Common myeloid progenitor, CD34-positive (primary cell): ENCODE measurements at regions not wholly inside any gene's neighbourhood (a gene's known extent, or its start where the extent isn't known, plus 50 kb on each side); places are given as distances from the start of the nearest gene placed in this dataset.

Source experiments
- CTCF ChIA-PET: fragments of 350-600 bp; sonication (Branson Sonifier 250); formaldehyde crosslinking; loops from one replicate; lab custom pipeline; 2021; ENCODE audit warnings: antibody characterized with exemption; lab: Charles Lee
- POLR2A ChIA-PET: fragments of 350-600 bp; sonication (Branson Sonifier 250); formaldehyde crosslinking; loops from one replicate; lab custom pipeline; 2021; ENCODE audit warnings: antibody characterized with exemption; lab: Charles Lee
- DNase-seq, 3 donors: peaks; one replicate each; pipeline versions ENCODE4 v3.0.0 to v3.0.0-alpha.2; 2013
- H3K27ac ChIP-seq, 2 experiments: 1 replicate in 1 of 2; 2 replicates in 1 of 2; pipeline ENCODE4 v1.7.0; 2013; ENCODE audit warnings: inconsistent platforms in 2 of 2, low read length in 2 of 2, mild to moderate bottlenecking in 2 of 2, low read depth in 1 of 2, moderate library complexity in 1 of 2; ENCODE audit not compliant: severe bottlenecking in 2 of 2, insufficient read depth in 1 of 2, poor library complexity in 1 of 2
- H3K27me3 ChIP-seq, 5 experiments: replicated peaks in 2 of 5; 1 replicate in 3 of 5; 2 replicates in 2 of 5; pipeline versions ENCODE4 v1.6.1 to v1.7.0; 2013; ENCODE audit warnings: low read length in 4 of 5, mild to moderate bottlenecking in 2 of 5, moderate library complexity in 2 of 5, inconsistent platforms in 1 of 5; ENCODE audit not compliant: insufficient read depth in 5 of 5, control insufficient read depth in 4 of 5
- H3K36me3 ChIP-seq, 4 experiments: 1 replicate in 2 of 4; 2 replicates in 2 of 4; pipeline versions ENCODE4 v1.6.1 to v1.7.0; 2013; ENCODE audit warnings: low read length in 3 of 4, control low read depth in 1 of 4, mild to moderate bottlenecking in 1 of 4; ENCODE audit not compliant: control insufficient read depth in 4 of 4, insufficient read depth in 4 of 4
- H3K4me1 ChIP-seq, 4 experiments: 1 replicate in 3 of 4; 2 replicates in 1 of 4; pipeline versions ENCODE4 v1.6.1 to v1.7.1; 2013; ENCODE audit warnings: low read length in 3 of 4, mild to moderate bottlenecking in 3 of 4, control low read depth in 1 of 4, inconsistent platforms in 1 of 4, moderate library complexity in 1 of 4; ENCODE audit not compliant: control insufficient read depth in 4 of 4, insufficient read depth in 4 of 4; ENCODE audit errors: control extremely low read depth in 1 of 4
- H3K4me3 ChIP-seq, 7 experiments: 1 replicate in 4 of 7; 2 replicates in 3 of 7; pipeline versions ENCODE4 v1.5.1 to v1.7.0; 2013; ENCODE audit warnings: mild to moderate bottlenecking in 7 of 7, low read length in 6 of 7, moderate library complexity in 6 of 7, inconsistent platforms in 2 of 7, low read depth in 2 of 7, control low read depth in 1 of 7; ENCODE audit not compliant: insufficient read depth in 4 of 7, control insufficient read depth in 1 of 7; ENCODE audit errors: extremely low read depth in 1 of 7
- H3K9me3 ChIP-seq, 5 experiments: 1 replicate in 4 of 5; 2 replicates in 1 of 5; pipeline versions ENCODE4 v1.6.1 to v1.7.1; 2013; ENCODE audit warnings: low read length in 4 of 5, mild to moderate bottlenecking in 2 of 5, inconsistent platforms in 1 of 5, low read depth in 1 of 5, moderate library complexity in 1 of 5; ENCODE audit not compliant: control insufficient read depth in 4 of 5, insufficient read depth in 2 of 5; ENCODE audit errors: control extremely low read depth in 1 of 5
- WGBS: methylation state at CpG from one replicate; pipeline ENCODE4 v1.1.5; 2013; ENCODE audit not compliant: insufficient coverage; 5-methylcytosine and 5-hydroxymethylcytosine counted together

GRCh38 chr18:78903436-78904178 is 76.0 kb upstream of the SALL3 start:
- Histone ChIP-seq H3K27me3 (peaks cover 0 to 11% (median 0%) of the 10 kb centered on the region in 5 experiments), H3K9me3 (no peaks in the 10 kb centered on the region), H3K4me1 (no peaks in the 10 kb centered on the region), H3K36me3 (no peaks in the 10 kb centered on the region), H3K4me3 (no peak overlapping the region), H3K27ac (no peak overlapping the region)
- ChIA-PET CTCF (no interaction called here), POLR2A (no interaction called here)
- 74% methylated on average over 16 of the region's 22 CpGs for WGBS
- DNase-seq, result no peak

GRCh38 chr18:78904179-78904531 is 75.5 kb upstream of the SALL3 start:
- WGBS, result 83% methylated on average over 11 of the region's 11 CpGs
- no peaks in the 10 kb centered on the region for H3K36me3 ChIP-seq
- ChIA-PET POLR2A (no interaction called here), CTCF (no interaction called here)
- no peak overlapping the region for H3K27ac ChIP-seq
- no peaks in the 10 kb centered on the region for H3K4me1 ChIP-seq
- H3K4me3 ChIP-seq, result no peak overlapping the region
- DNase-seq, result no peak
- no peaks in the 10 kb centered on the region for H3K9me3 ChIP-seq
- peaks cover 0 to 11% (median 0%) of the 10 kb centered on the region in 5 experiments for H3K27me3 ChIP-seq

GRCh38 chr18:78905334-78905733 is 74.3 kb upstream of the SALL3 start:
- no peaks in the 10 kb centered on the region for H3K36me3 ChIP-seq
- 96% methylated on average over 6 of the region's 9 CpGs for WGBS
- H3K27me3 ChIP-seq, result peaks cover 0 to 14% (median 0%) of the 10 kb centered on the region in 5 experiments
- H3K9me3 ChIP-seq, result no peaks in the 10 kb centered on the region
- CTCF ChIA-PET, result no interaction called here
- H3K27ac ChIP-seq, result no peak overlapping the region
- no peak for DNase-seq
- POLR2A ChIA-PET, result no interaction called here
- H3K4me1 ChIP-seq, result no peaks in the 10 kb centered on the region
- H3K4me3 ChIP-seq, result no peak overlapping the region

GRCh38 chr18:78906066-78906465 is 73.6 kb upstream of the SALL3 start:
- no peak overlapping the region for H3K4me3 ChIP-seq
- H3K27ac ChIP-seq, result no peak overlapping the region
- POLR2A ChIA-PET, result no interaction called here
- peaks cover 0 to 14% (median 0%) of the 10 kb centered on the region in 5 experiments for H3K27me3 ChIP-seq
- H3K9me3 ChIP-seq, result no peaks in the 10 kb centered on the region
- no peaks in the 10 kb centered on the region for H3K36me3 ChIP-seq
- CTCF ChIA-PET, result no interaction called here
- H3K4me1 ChIP-seq, result no peaks in the 10 kb centered on the region
- whole genome bisulfite sequencing, result 89% methylated on average over 13 of the region's 16 CpGs
- no peak for DNase-seq

GRCh38 chr18:78908462-78909260 is 71.0 kb upstream of the SALL3 start:
- Histone ChIP-seq H3K36me3 (no peaks in the 10 kb centered on the region), H3K27me3 (peaks cover 0 to 9% (median 0%) of the 10 kb centered on the region in 5 experiments), H3K4me1 (no peaks in the 10 kb centered on the region), H3K27ac (no peak overlapping the region), H3K9me3 (no peaks in the 10 kb centered on the region), H3K4me3 (no peak overlapping the region)
- DNase-seq, result no peak
- POLR2A ChIA-PET, result no interaction called here
- 96% methylated on average over 17 of the region's 22 CpGs for WGBS
- CTCF ChIA-PET, result no interaction called here

GRCh38 chr18:78911751-78912283 is 67.8 kb upstream of the SALL3 start:
- H3K9me3 ChIP-seq, result no peaks in the 10 kb centered on the region
- peaks cover 0 to 8% (median 4%) of the 10 kb centered on the region in 5 experiments for H3K27me3 ChIP-seq
- CTCF ChIA-PET, result no interaction called here
- no peak for DNase-seq
- POLR2A ChIA-PET, result no interaction called here
- H3K4me3 ChIP-seq, result no peak overlapping the region
- no peaks in the 10 kb centered on the region for H3K36me3 ChIP-seq
- 67% methylated on average over 1 of the region's 1 CpG for WGBS
- H3K4me1 ChIP-seq, result no peaks in the 10 kb centered on the region
- H3K27ac ChIP-seq, result no peak overlapping the region

- no peak for DNase-seq
- Histone ChIP-seq H3K36me3 (no peaks in the 10 kb centered on the region), H3K4me3 (no peak overlapping the region), H3K27ac (no peak overlapping the region), H3K9me3 (no peaks in the 10 kb centered on the region), H3K27me3 (peaks cover 0 to 8% (median 4%) of the 10 kb centered on the region in 5 experiments), H3K4me1 (no peaks in the 10 kb centered on the region)
- 96% methylated on average over 7 of the region's 7 CpGs for WGBS
- ChIA-PET CTCF (no interaction called here), POLR2A (no interaction called here)
These were observed 67.3 kb upstream of the SALL3 start for GRCh38 chr18:78912336-78912735.
